Right lobe of liver (tissue), 4 donors: ENCODE measurements at regions not wholly inside any gene's neighbourhood (a gene's known extent, or its start where the extent isn't known, plus 50 kb on each side); places are given as distances from the start of the nearest gene placed in this dataset.

Experiments
- CTCF ChIP-seq, 4 donors: fragments of 200-600 bp in 3 of 4; fragments of 450-650 bp in 1 of 4; IDR thresholded peaks; one replicate each; pipeline versions ENCODE4 v1.5.1 to v1.8.0; 2016 to 2022; ENCODE audit warnings: antibody characterized with exemption in 4 of 4, mild to moderate bottlenecking in 2 of 4
- POLR2A ChIP-seq: fragments of 450-650 bp; IDR thresholded peaks from one replicate; pipeline ENCODE4 v1.6.1; 2017; ENCODE audit warnings: antibody characterized with exemption, mild to moderate bottlenecking
- donor health status: DM: no; HTN: no; CAD: no.
- donor health status: DM: no; HTN: no; CAD: no.
- donor health status: DM: no; HTN: yes; CAD: no.

GRCh38 chrX:36753602-36754001 lies 254.6 kb upstream of the FAM47C start:
- no peak for TF ChIP-seq CTCF (IDR thresholded peaks at IDR 0.05)
- TF ChIP-seq POLR2A = no peak
